SK-N-MC (cell line): ENCODE measurements at regions not wholly inside any gene's neighbourhood (a gene's known extent, or its start where the extent isn't known, plus 50 kb on each side); places are given as distances from the start of the nearest gene placed in this dataset.

Experiments
- EZH2 ChIP-seq: fragments of 200-600 bp; sonication (generic); IDR thresholded peaks from one replicate; pipeline ENCODE4 v1.6.1; 2017; ENCODE audit warnings: antibody characterized with exemption
- POLR2AphosphoS5 ChIP-seq: IDR thresholded peaks from 2 replicates; pipeline ENCODE4 v1.6.1; 2012; ENCODE audit warnings: mild to moderate bottlenecking, low read depth, low read length, borderline replicate concordance

DNA sequence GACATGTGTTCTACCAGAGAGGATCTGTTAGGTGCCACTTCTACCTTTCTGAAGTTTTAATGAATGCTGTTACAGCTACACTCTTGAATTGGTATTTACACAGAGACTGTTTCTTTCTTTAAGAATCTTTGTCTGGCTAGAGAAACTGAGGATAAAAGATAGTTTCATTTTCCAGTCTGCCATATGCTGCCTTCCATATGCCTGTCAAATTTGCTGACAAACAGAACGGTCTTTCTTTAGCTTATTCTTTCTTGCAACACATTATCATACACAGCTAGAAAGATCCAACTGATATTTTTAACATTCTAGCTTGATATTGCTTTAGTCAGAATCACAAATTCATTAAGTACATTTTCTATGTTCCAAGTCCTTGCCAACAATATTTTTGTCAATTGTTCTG is 409.8 kb upstream of the CELF4 start:
- TF ChIP-seq POLR2AphosphoS5 (no peak), EZH2 (no peak)
